ENCODE measurements at regions not wholly inside any gene's neighbourhood (a gene's known extent, or its start where the extent isn't known, plus 50 kb on each side); places are given as distances from the start of the nearest gene placed in this dataset.

- Mint-ChIP-seq H3K9me3 (peaks cover 12% of the 10 kb centered on the region), H3K36me3 (ENCODE audit: low read depth) (no peaks in the 10 kb centered on the region), H3K4me3 (no peak overlapping the region), H3K4me1 (ENCODE audit: low read depth) (peaks cover 17% of the 10 kb centered on the region), H3K27ac (no peak overlapping the region), H3K27me3 (no peaks in the 10 kb centered on the region)
Measured at GRCh38 chr12:91786499-91787272, 359.0 kb downstream of the BTG1 start.

- Mint-ChIP-seq H3K27ac (no peak overlapping the region), H3K4me1 (ENCODE audit: low read depth) (peaks cover 17% of the 10 kb centered on the region), H3K4me3 (no peak overlapping the region)
Measured at GRCh38 chr12:91785655-91786498, 359.8 kb downstream of the BTG1 start.

DNA sequence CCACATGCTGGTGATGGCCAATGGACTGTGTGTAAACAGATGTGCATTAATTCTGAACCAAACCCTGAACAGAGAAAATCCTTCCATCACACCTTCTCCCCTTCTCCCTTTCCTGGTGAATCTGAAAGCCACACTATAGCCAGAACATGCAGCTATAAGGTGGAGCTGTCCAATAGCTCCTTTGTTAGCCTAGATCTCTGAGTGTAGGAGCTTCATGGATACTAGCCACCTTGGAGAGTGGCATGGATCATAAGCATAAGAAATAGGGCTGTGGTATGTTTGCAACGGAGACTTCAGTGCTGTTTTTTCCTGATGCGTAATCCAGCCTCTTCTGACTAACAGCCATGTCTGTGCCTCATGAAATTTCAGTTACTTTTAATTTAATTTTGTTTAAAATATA, 364.5 kb downstream of the BTG1 start:
- H3K36me3 Mint-ChIP-seq (ENCODE audit: low read depth): no peaks in the 10 kb centered on the region
- H3K27ac Mint-ChIP-seq: no peak overlapping the region
- peaks cover 6% of the 10 kb centered on the region for H3K9me3 Mint-ChIP-seq
- H3K27me3 Mint-ChIP-seq: no peaks in the 10 kb centered on the region
- H3K4me3 Mint-ChIP-seq: no peak overlapping the region
- H3K4me1 Mint-ChIP-seq (ENCODE audit: low read depth): peaks cover 33% of the 10 kb centered on the region

More at GRCh38 chr12:91785655-91786498, 359.8 kb downstream of the BTG1 start:
- H3K27me3 Mint-ChIP-seq: no peaks in the 10 kb centered on the region
- H3K36me3 Mint-ChIP-seq (ENCODE audit: low read depth): no peaks in the 10 kb centered on the region
- peaks cover 6% of the 10 kb centered on the region for H3K9me3 Mint-ChIP-seq

GRCh38 chr12:91778938-91779400, 366.7 kb downstream of the BTG1 start:
- no peaks in the 10 kb centered on the region for H3K27me3 Mint-ChIP-seq
- peaks cover 30% of the 10 kb centered on the region for H3K4me1 Mint-ChIP-seq (ENCODE audit: low read depth)
- peak overlapping the region; percentile 76 for H3K27ac Mint-ChIP-seq
- no peaks in the 10 kb centered on the region for H3K36me3 Mint-ChIP-seq (ENCODE audit: low read depth)
- H3K4me3 Mint-ChIP-seq: peak overlapping the region; percentile 74
- H3K9me3 Mint-ChIP-seq: no peaks in the 10 kb centered on the region

DNA sequence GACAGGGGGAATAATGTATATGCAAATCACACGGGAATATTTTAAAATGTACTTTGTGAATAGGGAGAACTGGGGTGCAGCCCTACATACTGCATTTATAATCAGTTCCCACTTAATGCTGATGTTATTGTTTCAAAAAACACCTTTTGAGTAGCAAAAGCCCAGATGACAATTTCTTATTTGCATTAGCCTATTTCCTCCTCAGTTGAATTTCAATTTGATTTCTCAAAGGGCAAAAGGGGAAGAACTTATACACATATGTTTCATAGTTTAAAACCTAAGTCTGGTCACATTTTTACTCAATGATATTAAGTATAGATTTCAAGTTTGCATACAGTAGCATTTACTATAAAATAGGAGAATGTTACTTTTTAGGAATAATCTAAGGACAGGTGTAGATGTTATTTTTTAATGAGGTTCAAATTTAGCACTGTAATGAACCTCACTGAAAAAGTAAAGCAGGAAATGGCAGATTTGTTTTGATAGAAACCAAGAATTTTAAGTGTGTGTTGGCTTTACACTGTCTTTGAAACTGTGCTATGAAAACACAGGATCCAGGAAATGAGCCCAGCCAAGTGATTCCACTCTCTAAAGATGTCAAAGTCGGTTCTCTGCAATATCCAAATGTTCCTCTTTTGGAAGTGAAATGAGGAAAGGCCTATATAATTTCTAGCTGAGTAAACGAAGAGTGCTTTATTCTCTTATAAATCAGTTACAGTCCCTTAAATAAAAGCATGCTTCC, 367.4 kb downstream of the BTG1 start:
- H3K4me1 Mint-ChIP-seq (ENCODE audit: low read depth): peaks cover 30% of the 10 kb centered on the region
- peak overlapping the region; percentile 72 for H3K27ac Mint-ChIP-seq
- H3K27me3 Mint-ChIP-seq: no peaks in the 10 kb centered on the region
- no peaks in the 10 kb centered on the region for H3K9me3 Mint-ChIP-seq
- H3K4me3 Mint-ChIP-seq: peak overlapping the region; percentile 18
- H3K36me3 Mint-ChIP-seq (ENCODE audit: low read depth): no peaks in the 10 kb centered on the region

DNA sequence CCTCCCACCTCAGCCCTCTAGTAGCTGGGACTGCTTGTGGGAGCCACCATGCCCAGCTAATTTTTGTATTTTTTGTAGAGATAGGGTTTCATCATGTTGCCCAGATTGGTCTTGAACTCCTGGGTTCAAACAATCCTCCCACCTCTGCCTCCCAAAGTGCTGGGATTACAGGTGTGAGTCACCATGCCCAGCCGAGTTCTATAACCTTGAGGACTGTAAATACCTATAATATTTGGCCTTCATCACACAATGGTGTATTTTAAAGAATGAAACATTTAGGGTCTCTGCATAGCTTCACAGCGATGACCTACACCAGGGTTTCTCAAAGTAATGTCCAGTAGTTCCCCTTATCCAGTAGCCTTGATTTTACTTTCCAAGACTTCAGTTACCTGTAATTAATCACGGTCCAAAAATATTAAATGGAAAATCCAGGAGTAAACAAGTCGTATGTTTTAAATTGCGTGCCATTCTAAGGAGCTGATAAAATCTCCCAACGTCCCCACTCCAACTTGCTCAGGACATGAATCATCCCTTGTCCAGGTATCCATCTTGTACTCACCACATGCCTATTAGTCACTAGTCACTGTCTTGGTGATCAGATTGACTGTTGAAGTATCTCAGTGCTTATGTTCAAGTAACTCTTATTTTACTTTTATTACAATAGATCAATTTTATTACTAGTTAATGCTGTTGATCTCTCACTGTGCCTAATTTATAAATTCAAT, 368.2 kb downstream of the BTG1 start:
- no peak overlapping the region for H3K27ac Mint-ChIP-seq
- H3K36me3 Mint-ChIP-seq (ENCODE audit: low read depth): no peaks in the 10 kb centered on the region
- H3K27me3 Mint-ChIP-seq: no peaks in the 10 kb centered on the region
- peaks cover 30% of the 10 kb centered on the region for H3K4me1 Mint-ChIP-seq (ENCODE audit: low read depth)
- no peak overlapping the region for H3K4me3 Mint-ChIP-seq
- H3K9me3 Mint-ChIP-seq: no peaks in the 10 kb centered on the region

DNA sequence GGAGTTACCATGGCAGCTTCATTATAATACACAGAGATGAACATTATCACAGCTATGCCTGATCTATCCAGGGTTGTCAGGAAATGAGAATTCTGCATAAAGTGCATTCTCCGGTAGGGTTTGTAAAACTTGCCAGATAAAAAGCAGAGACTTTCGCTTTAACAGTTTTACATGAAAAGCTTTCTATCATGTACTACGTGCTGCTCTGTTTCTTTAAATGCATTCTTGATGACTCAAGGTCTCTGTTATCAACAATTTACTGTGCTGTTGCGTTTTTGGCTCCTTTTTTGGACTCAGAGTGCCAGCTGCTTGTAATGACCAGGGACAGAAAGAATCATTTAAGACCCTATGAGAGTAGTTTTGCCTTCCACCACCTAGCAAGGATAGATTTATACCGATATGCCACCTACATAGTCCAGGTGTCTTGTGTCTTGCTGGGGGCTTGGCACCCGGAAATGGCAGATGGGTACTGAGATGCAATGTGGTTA, 371.2 kb downstream of the BTG1 start:
- peaks cover 30% of the 10 kb centered on the region for H3K4me1 Mint-ChIP-seq (ENCODE audit: low read depth)
- H3K36me3 Mint-ChIP-seq (ENCODE audit: low read depth): no peaks in the 10 kb centered on the region
- H3K4me3 Mint-ChIP-seq: no peak overlapping the region
- H3K27ac Mint-ChIP-seq: no peak overlapping the region
- H3K27me3 Mint-ChIP-seq: no peaks in the 10 kb centered on the region
- H3K9me3 Mint-ChIP-seq: no peaks in the 10 kb centered on the region

- no peaks in the 10 kb centered on the region for H3K27me3 Mint-ChIP-seq
- no peak overlapping the region for H3K27ac Mint-ChIP-seq
- H3K4me1 Mint-ChIP-seq (ENCODE audit: low read depth): peaks cover 24% of the 10 kb centered on the region
- H3K36me3 Mint-ChIP-seq (ENCODE audit: low read depth): no peaks in the 10 kb centered on the region
- no peak overlapping the region for H3K4me3 Mint-ChIP-seq
- H3K9me3 Mint-ChIP-seq: no peaks in the 10 kb centered on the region
Measured at GRCh38 chr12:91773749-91774429, 371.8 kb downstream of the BTG1 start.

DNA sequence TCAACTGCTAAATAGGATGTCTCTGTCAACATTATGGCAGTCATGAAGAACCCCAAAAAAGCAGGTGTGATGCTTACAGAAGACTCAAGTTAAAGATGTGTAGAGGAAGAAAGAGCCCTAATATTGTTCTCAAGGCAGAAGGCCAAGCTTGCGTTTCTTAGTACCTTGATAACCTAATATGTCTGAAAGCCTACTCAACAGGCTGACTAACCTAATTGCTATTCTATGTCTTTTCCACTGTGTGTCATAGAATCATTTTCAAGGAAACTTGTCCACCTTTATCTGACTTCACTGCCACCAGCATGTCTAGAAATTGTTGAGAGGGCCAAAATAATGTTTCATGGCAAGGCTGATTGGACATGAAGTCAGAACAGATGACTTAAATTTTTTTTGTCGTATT, 373.2 kb downstream of the BTG1 start:
- H3K4me1 Mint-ChIP-seq (ENCODE audit: low read depth): peaks cover 9% of the 10 kb centered on the region

DNA sequence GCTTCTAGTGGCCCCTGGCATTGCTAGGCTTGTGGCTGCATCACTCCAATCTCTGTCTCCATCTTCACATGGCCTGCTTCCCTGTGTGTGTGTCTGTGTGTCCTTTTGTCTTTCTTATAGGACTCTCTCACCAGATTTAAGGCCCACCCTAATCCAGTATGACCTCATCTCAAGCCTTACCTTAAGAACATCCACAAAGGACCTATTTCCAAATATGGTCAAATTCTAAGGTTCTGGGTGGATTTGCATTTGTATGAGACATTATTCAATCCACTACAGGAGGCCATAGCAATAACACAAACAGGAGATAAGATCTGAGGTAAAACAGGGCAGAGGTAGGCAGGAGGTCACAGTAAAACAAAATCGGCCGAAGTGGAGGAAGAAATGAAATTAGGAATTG, 375.9 kb downstream of the BTG1 start:
- Mint-ChIP-seq H3K36me3 (ENCODE audit: low read depth) (no peaks in the 10 kb centered on the region), H3K4me1 (ENCODE audit: low read depth) (no peaks in the 10 kb centered on the region), H3K27ac (no peak overlapping the region), H3K27me3 (no peaks in the 10 kb centered on the region), H3K4me3 (no peak overlapping the region), H3K9me3 (no peaks in the 10 kb centered on the region)

More for the DNA sequence above, 373.2 kb downstream of the BTG1 start:
- H3K36me3 Mint-ChIP-seq (ENCODE audit: low read depth): no peaks in the 10 kb centered on the region
- H3K27me3 Mint-ChIP-seq: no peaks in the 10 kb centered on the region
- H3K27ac Mint-ChIP-seq: no peak overlapping the region
- H3K9me3 Mint-ChIP-seq: no peaks in the 10 kb centered on the region
- H3K4me3 Mint-ChIP-seq: no peak overlapping the region

- H3K4me3 Mint-ChIP-seq: no peak overlapping the region
- H3K36me3 Mint-ChIP-seq (ENCODE audit: low read depth): no peaks in the 10 kb centered on the region
- H3K27ac Mint-ChIP-seq: no peak overlapping the region
Measured at GRCh38 chr12:91767237-91767636, 378.4 kb downstream of the BTG1 start.

GRCh38 chr12:91766454-91766853, 379.2 kb downstream of the BTG1 start:
- Mint-ChIP-seq H3K4me1 (ENCODE audit: low read depth) (no peaks in the 10 kb centered on the region), H3K27ac (no peak overlapping the region), H3K4me3 (no peak overlapping the region), H3K27me3 (no peaks in the 10 kb centered on the region), H3K9me3 (peaks cover 2% of the 10 kb centered on the region), H3K36me3 (ENCODE audit: low read depth) (no peaks in the 10 kb centered on the region)

More at GRCh38 chr12:91767237-91767636, 378.4 kb downstream of the BTG1 start:
- Mint-ChIP-seq H3K4me1 (ENCODE audit: low read depth) (no peaks in the 10 kb centered on the region), H3K9me3 (no peaks in the 10 kb centered on the region), H3K27me3 (no peaks in the 10 kb centered on the region)

- Mint-ChIP-seq H3K27me3 (no peaks in the 10 kb centered on the region), H3K36me3 (ENCODE audit: low read depth) (no peaks in the 10 kb centered on the region), H3K9me3 (peaks cover 3% of the 10 kb centered on the region), H3K4me3 (no peak overlapping the region), H3K27ac (no peak overlapping the region), H3K4me1 (ENCODE audit: low read depth) (no peaks in the 10 kb centered on the region)
Measured at GRCh38 chr12:91763654-91764370, 381.8 kb downstream of the BTG1 start.

Data from stimulated activated naive CD8-positive, alpha-beta T cell treated with anti-CD3 and anti-CD28 coated beads, Interleukin-15, Interleukin-2, amounts not matched to agents 100 ng/mL and 50 ng/mL, for 24 hours (primary cell).